ENCODE measurements at regions not wholly inside any gene's neighbourhood (a gene's known extent, or its start where the extent isn't known, plus 50 kb on each side); places are given as distances from the start of the nearest gene placed in this dataset.

DNA sequence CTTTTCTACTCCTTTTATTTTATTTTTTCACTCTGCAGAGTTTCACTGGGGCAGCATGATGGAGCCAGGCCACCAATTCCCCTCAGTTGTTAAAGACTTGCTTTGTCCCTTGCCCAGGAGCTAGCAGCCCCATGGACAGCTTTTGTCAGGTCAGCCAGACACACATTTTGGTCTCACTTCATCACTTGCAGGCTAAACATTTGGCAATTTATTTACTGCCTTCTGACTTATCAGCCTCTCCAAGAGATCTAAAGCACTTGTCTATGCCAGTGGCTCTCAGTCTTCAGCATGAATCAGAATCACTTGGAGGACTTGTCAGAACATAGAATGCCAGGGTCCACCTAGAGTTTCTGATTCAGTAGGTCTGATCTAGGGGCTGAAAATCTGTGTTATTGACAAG lies 66.4 kb upstream of the GDF10 start:
- TF ChIP-seq EZH2 (IDR thresholded peaks at IDR 0.05) (no peak), POLR2AphosphoS5 (IDR thresholded peaks at IDR 0.05; ENCODE audit: borderline replicate concordance, low read depth, low read length) (no peak), FOXP2 (optimal IDR thresholded peaks at IDR 0.05; ENCODE audit: control extremely low read depth, extremely low read length, insufficient read depth) (no peak)

Data from SK-N-MC (cell line).